ENCODE measurements at regions not wholly inside any gene's neighbourhood (a gene's known extent, or its start where the extent isn't known, plus 50 kb on each side); places are given as distances from the start of the nearest gene placed in this dataset.

- Histone ChIP-seq H3K9me3 (ENCODE audit: control extremely low read depth in 1 of 3, control insufficient read depth in 2 of 3, insufficient read depth in 1 of 3, low read length in 2 of 3) (peaks cover 0 to 35% (median 0%) of the 10 kb centered on the region in 3 donors), H2AFZ (ENCODE audit: insufficient read depth, low read depth, low read length, poor library complexity, severe bottlenecking) (no peak overlapping the region), H4K20me1 (ENCODE audit: control insufficient read depth, insufficient read depth, low read length, poor library complexity, severe bottlenecking) (no peaks in the 10 kb centered on the region), H3K27ac (ENCODE audit: low read length in 2 of 2) (no peak overlapping the region), H3K36me3 (replicated peaks in 1 of 2; ENCODE audit: control extremely low read depth in 1 of 2, control insufficient read depth in 1 of 2, extremely low read depth in 1 of 2, insufficient read depth in 2 of 2, low read length in 1 of 2) (no peaks in the 10 kb centered on the region), H3K79me2 (ENCODE audit: control insufficient read depth, insufficient read depth, low read length) (no peaks in the 10 kb centered on the region), H3K4me2 (replicated peaks; ENCODE audit: low read depth, low read length, poor library complexity, severe bottlenecking) (no peak overlapping the region), H3K27me3 (replicated peaks in 1 of 4; ENCODE audit: control extremely low read depth in 1 of 4, control insufficient read depth in 3 of 4, insufficient read depth in 4 of 4, low read length in 3 of 4) (no peaks in the 10 kb centered on the region), H3K4me1 (ENCODE audit: control insufficient read depth in 2 of 2, insufficient read depth in 2 of 2, low read length in 2 of 2) (no peaks in the 10 kb centered on the region), H3K9ac (ENCODE audit: low read length) (no peak overlapping the region), H3K4me3 (ENCODE audit: control extremely low read depth in 1 of 5, extremely low read depth in 1 of 5, insufficient read depth in 1 of 5, low read depth in 2 of 5, low read length in 4 of 5) (no peak overlapping the region)
- intact Hi-C loops (cut with micrococcal nuclease), result no loop called here
- no peak for DNase-seq
- H3K4me3 Mint-ChIP-seq, result no peak overlapping the region
- no peaks in the 10 kb centered on the region for H3K27me3 Mint-ChIP-seq
- no peaks in the 10 kb centered on the region for H3K4me1 Mint-ChIP-seq
- H3K9me3 Mint-ChIP-seq (ENCODE audit: insufficient read depth), result no peaks in the 10 kb centered on the region
- WGBS (ENCODE audit: insufficient coverage), result 96% methylated on average over 3 of the region's 3 CpGs
- ATAC-seq (ENCODE audit: low read depth), result no peak
- ChIA-PET POLR2A (no interaction called here), CTCF (no interaction called here)
- H3K27ac Mint-ChIP-seq, result no peak overlapping the region
- TF ChIP-seq CTCF (IDR thresholded peaks at IDR 0.05), result no peak
- TF ChIP-seq EZH2 (IDR thresholded peaks at IDR 0.05; ENCODE audit: borderline replicate concordance, insufficient read depth, low read depth, low read length, poor library complexity, severe bottlenecking), result no peak
Observed at GRCh38 chr22:48887394-48888332, 940.0 kb downstream of the BRD1 start.

GRCh38 chr22:48886604-48887393 lies 940.9 kb downstream of the BRD1 start:
- TF ChIP-seq CTCF (IDR thresholded peaks at IDR 0.05), result no peak
- no peak for TF ChIP-seq EZH2 (IDR thresholded peaks at IDR 0.05; ENCODE audit: borderline replicate concordance, insufficient read depth, low read depth, low read length, poor library complexity, severe bottlenecking)
- ChIA-PET POLR2A (no interaction called here), CTCF (no interaction called here)
- Histone ChIP-seq H3K27me3 (replicated peaks in 1 of 4; ENCODE audit: control extremely low read depth in 1 of 4, control insufficient read depth in 3 of 4, insufficient read depth in 4 of 4, low read length in 3 of 4) (no peaks in the 10 kb centered on the region), H3K9ac (ENCODE audit: low read length) (no peak overlapping the region), H2AFZ (ENCODE audit: insufficient read depth, low read depth, low read length, poor library complexity, severe bottlenecking) (no peak overlapping the region), H3K27ac (ENCODE audit: low read length in 2 of 2) (no peak overlapping the region), H3K4me1 (ENCODE audit: control insufficient read depth in 2 of 2, insufficient read depth in 2 of 2, low read length in 2 of 2) (no peaks in the 10 kb centered on the region), H3K79me2 (ENCODE audit: control insufficient read depth, insufficient read depth, low read length) (no peaks in the 10 kb centered on the region), H3K4me3 (ENCODE audit: control extremely low read depth in 1 of 5, extremely low read depth in 1 of 5, insufficient read depth in 1 of 5, low read depth in 2 of 5, low read length in 4 of 5) (no peak overlapping the region), H3K9me3 (ENCODE audit: control extremely low read depth in 1 of 3, control insufficient read depth in 2 of 3, insufficient read depth in 1 of 3, low read length in 2 of 3) (peaks cover 0 to 32% (median 0%) of the 10 kb centered on the region in 3 donors), H4K20me1 (ENCODE audit: control insufficient read depth, insufficient read depth, low read length, poor library complexity, severe bottlenecking) (no peaks in the 10 kb centered on the region), H3K4me2 (replicated peaks; ENCODE audit: low read depth, low read length, poor library complexity, severe bottlenecking) (no peak overlapping the region), H3K36me3 (replicated peaks in 1 of 2; ENCODE audit: control extremely low read depth in 1 of 2, control insufficient read depth in 1 of 2, extremely low read depth in 1 of 2, insufficient read depth in 2 of 2, low read length in 1 of 2) (no peaks in the 10 kb centered on the region)
- no peak for ATAC-seq (ENCODE audit: low read depth)
- 87% methylated on average over 20 of the region's 22 CpGs for WGBS (ENCODE audit: insufficient coverage)
- intact Hi-C loops (cut with micrococcal nuclease), result no loop called here
- Mint-ChIP-seq H3K9me3 (ENCODE audit: insufficient read depth) (no peaks in the 10 kb centered on the region), H3K4me3 (no peak overlapping the region), H3K4me1 (no peaks in the 10 kb centered on the region), H3K27ac (no peak overlapping the region), H3K27me3 (no peaks in the 10 kb centered on the region)
- DNase-seq, result no peak
